ENCODE measurements at regions not wholly inside any gene's neighbourhood (a gene's known extent, or its start where the extent isn't known, plus 50 kb on each side); places are given as distances from the start of the nearest gene placed in this dataset.

- no peak for TF ChIP-seq EP300 (IDR thresholded peaks at IDR 0.05; ENCODE audit: borderline replicate concordance)
- TF ChIP-seq YY1 (IDR thresholded peaks at IDR 0.05; ENCODE audit: low read depth): no peak
Measured at GRCh38 chrX:122880952-122881351, 303.1 kb upstream of the GRIA3 start.
